ENCODE measurements at regions not wholly inside any gene's neighbourhood (a gene's known extent, or its start where the extent isn't known, plus 50 kb on each side); places are given as distances from the start of the nearest gene placed in this dataset.
A peak's percentile ranks its signal among the peaks of the same experiment; 100 is the strongest.

DNA sequence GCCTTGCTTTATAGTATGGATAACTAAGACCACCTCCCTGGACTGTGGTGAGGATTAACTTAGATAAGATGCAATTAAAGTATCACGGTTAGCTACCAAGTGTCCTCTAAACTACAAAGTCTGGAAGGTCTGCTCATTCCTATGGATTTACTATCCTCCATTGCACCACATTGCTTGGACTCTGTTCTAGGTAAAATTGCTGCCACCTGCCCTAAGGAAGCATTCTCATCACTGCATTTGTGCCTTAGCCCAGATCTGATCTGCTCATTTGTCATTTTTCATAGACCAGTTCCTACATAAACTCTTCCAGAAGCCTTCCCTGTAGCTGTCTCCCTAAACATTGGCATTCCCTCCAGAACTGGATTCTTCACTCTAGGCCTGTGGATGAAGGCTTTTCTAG is 380.0 kb downstream of the INSC start:
- no peaks in the 10 kb centered on the region for H3K9me3 ChIP-seq
- peaks cover 0 to 8% (median 0%) of the 10 kb centered on the region in 4 donors for H3K4me1 ChIP-seq
- intact Hi-C loops (cut with DNase I; ENCODE audit: low total_unique reads), result no loop called here
- DNase-seq, result no peak
- TF ChIP-seq, protein P1, sequence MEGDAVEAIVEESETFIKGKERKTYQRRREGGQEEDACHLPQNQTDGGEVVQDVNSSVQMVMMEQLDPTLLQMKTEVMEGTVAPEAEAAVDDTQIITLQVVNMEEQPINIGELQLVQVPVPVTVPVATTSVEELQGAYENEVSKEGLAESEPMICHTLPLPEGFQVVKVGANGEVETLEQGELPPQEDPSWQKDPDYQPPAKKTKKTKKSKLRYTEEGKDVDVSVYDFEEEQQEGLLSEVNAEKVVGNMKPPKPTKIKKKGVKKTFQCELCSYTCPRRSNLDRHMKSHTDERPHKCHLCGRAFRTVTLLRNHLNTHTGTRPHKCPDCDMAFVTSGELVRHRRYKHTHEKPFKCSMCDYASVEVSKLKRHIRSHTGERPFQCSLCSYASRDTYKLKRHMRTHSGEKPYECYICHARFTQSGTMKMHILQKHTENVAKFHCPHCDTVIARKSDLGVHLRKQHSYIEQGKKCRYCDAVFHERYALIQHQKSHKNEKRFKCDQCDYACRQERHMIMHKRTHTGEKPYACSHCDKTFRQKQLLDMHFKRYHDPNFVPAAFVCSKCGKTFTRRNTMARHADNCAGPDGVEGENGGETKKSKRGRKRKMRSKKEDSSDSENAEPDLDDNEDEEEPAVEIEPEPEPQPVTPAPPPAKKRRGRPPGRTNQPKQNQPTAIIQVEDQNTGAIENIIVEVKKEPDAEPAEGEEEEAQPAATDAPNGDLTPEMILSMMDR (IDR thresholded peaks at IDR 0.05), result no peak
- no peak for TF ChIP-seq EP300 (IDR thresholded peaks at IDR 0.05; ENCODE audit: low read depth)
- TF ChIP-seq POLR2AphosphoS5 (IDR thresholded peaks at IDR 0.05), result no peak
- TF ChIP-seq POLR2A (IDR thresholded peaks at IDR 0.05), result no peak
- H3K27ac ChIP-seq, result no peak overlapping the region
- no peaks in the 10 kb centered on the region for H3K27me3 ChIP-seq
- WGBS, 2 donors (ENCODE audit: low coverage in 1 of 2), result 70 to 80% methylated on average over 1 of the region's 1 CpG
- H3K36me3 ChIP-seq, result no peaks in the 10 kb centered on the region
- H3K4me3 ChIP-seq, result no peak overlapping the region
- in situ Hi-C loops (cut with MboI; ENCODE audit: low pct_ligation_motif_present in 1 of 4, low pct_unique_long_range_greater_than_20kb in 1 of 4, low sequenced_read_pairs in 3 of 4), result no loop called here

DNA sequence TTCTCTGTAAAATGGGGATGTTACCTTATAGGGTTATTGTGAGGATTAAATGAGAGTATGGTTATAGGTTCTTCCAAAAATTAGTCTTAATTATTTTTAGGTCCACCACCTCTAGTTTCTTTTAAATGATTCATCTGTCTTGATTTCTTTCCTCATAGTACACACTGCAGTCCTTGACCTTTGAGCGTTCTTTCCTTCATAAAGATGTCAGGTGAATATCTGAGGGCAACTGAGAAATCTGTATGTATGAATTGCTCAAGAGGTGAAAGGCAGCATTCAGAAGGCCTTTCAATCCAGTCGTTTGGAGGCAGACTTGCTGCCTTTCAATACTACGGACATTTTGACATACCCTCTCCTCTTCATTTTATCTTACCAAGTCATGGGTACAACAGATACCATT is 380.7 kb downstream of the INSC start:
- no peaks in the 10 kb centered on the region for H3K9me3 ChIP-seq
- H3K27ac ChIP-seq, result no peak overlapping the region
- in situ Hi-C loops (cut with MboI; ENCODE audit: low pct_ligation_motif_present in 1 of 4, low pct_unique_long_range_greater_than_20kb in 1 of 4, low sequenced_read_pairs in 3 of 4) (no loop called here), intact Hi-C loops (cut with DNase I; ENCODE audit: low total_unique reads) (no loop called here)
- H3K4me3 ChIP-seq, result no peak overlapping the region
- H3K4me1 ChIP-seq, result peaks cover 0 to 8% (median 0%) of the 10 kb centered on the region in 4 donors
- H3K36me3 ChIP-seq, result no peaks in the 10 kb centered on the region
- no peak for DNase-seq
- no peaks in the 10 kb centered on the region for H3K27me3 ChIP-seq
- TF ChIP-seq POLR2AphosphoS5 (IDR thresholded peaks at IDR 0.05) (no peak), EP300 (IDR thresholded peaks at IDR 0.05; ENCODE audit: low read depth) (no peak), POLR2A (IDR thresholded peaks at IDR 0.05) (no peak)
- TF ChIP-seq, protein P1 (IDR thresholded peaks at IDR 0.05), result no peak
- 71 to 100% methylated on average over 1 to 3 of the region's 3 CpGs for WGBS, 2 donors (ENCODE audit: low coverage in 1 of 2)

DNA sequence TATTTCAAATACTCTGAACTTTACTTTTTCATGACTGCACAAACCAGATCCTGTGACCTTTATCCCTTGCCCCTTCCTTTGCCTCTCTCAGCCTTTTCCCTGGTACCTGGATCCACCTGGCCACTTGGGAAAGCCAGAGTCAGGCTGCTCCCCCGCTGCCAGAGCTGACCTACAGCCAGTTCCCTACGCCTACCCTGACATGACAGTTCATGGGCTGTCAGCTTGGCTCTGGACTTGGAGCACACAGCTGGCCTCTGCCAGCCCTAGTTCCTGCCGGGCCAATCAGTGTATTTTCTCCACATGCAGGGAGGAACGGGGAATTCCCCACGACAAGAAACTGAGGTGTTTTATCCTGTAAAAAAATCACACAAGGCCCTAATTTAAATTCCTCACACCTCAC is 382.6 kb downstream of the INSC start:
- Histone ChIP-seq H3K9me3 (no peaks in the 10 kb centered on the region), H3K4me3 (no peak overlapping the region), H3K4me1 (peaks cover 0 to 8% (median 0%) of the 10 kb centered on the region in 4 donors), H3K27ac (peak overlapping the region in 1 of 4 donors; percentile 24), H3K36me3 (no peaks in the 10 kb centered on the region), H3K27me3 (no peaks in the 10 kb centered on the region)
- intact Hi-C loops (cut with DNase I; ENCODE audit: low total_unique reads), result no loop called here
- peak; percentile 8 for DNase-seq
- TF ChIP-seq POLR2A (IDR thresholded peaks at IDR 0.05), result no peak
- no peak for TF ChIP-seq EP300 (IDR thresholded peaks at IDR 0.05; ENCODE audit: low read depth)
- TF ChIP-seq, protein P1 (IDR thresholded peaks at IDR 0.05), result no peak
- no peak for TF ChIP-seq POLR2AphosphoS5 (IDR thresholded peaks at IDR 0.05)
- in situ Hi-C loops (cut with MboI; ENCODE audit: low pct_ligation_motif_present in 1 of 4, low pct_unique_long_range_greater_than_20kb in 1 of 4, low sequenced_read_pairs in 3 of 4), result no loop called here
- WGBS, 2 donors (ENCODE audit: low coverage in 1 of 2), result 53 to 63% methylated on average over 5 of the region's 5 CpGs

DNA sequence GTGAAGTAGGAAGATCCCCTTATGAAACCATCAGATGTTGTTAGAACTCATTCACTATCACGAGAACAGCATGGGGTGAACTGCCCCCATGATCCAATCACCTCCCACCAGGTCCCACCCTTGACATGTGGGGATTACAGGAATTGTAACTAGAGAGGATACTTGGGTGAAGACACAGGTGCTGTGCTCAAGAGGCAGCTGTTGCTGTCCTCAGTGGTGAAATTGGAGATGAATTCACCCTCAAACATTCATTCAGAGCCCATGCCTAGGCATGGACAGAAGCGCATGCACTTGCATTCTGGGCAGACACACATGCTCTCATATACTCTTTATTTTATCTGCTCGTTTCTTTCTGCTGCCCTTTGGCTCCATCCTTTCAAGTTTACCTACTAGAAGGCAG is 385.0 kb downstream of the INSC start:
- in situ Hi-C loops (cut with MboI; ENCODE audit: low pct_ligation_motif_present in 1 of 4, low pct_unique_long_range_greater_than_20kb in 1 of 4, low sequenced_read_pairs in 3 of 4) (no loop called here), intact Hi-C loops (cut with DNase I; ENCODE audit: low total_unique reads) (no loop called here)
- DNase-seq, result no peak
- peaks cover 0 to 3% (median 0%) of the 10 kb centered on the region in 4 donors for H3K4me1 ChIP-seq
- no peaks in the 10 kb centered on the region for H3K36me3 ChIP-seq
- H3K27ac ChIP-seq, result no peak overlapping the region
- no peak for TF ChIP-seq POLR2A (IDR thresholded peaks at IDR 0.05)
- TF ChIP-seq POLR2AphosphoS5 (IDR thresholded peaks at IDR 0.05), result no peak
- TF ChIP-seq, protein P1 (IDR thresholded peaks at IDR 0.05), result no peak
- no peak for TF ChIP-seq EP300 (IDR thresholded peaks at IDR 0.05; ENCODE audit: low read depth)
- H3K27me3 ChIP-seq, result no peaks in the 10 kb centered on the region
- no peaks in the 10 kb centered on the region for H3K9me3 ChIP-seq
- H3K4me3 ChIP-seq, result no peak overlapping the region
- 67 to 82% methylated on average over 2 to 3 of the region's 3 CpGs for WGBS, 2 donors (ENCODE audit: low coverage in 1 of 2)
